Uterus (tissue), 3 donors: ENCODE measurements at regions not wholly inside any gene's neighbourhood (a gene's known extent, or its start where the extent isn't known, plus 50 kb on each side); places are given as distances from the start of the nearest gene placed in this dataset.

Source experiments
- DNase-seq, 2 donors: peaks; one replicate each; pipeline ENCODE4 v3.0.0-alpha.2; 2019 to 2020
- H3K27ac ChIP-seq, 2 donors: fragments of 200-600 bp; sonication (generic); 1 replicate in 1 of 2; 2 replicates in 1 of 2; pipeline ENCODE4 v1.5.1; 2016 to 2018
- H3K27me3 ChIP-seq, 2 donors: fragments of 200-600 bp; sonication (generic); one replicate each; pipeline ENCODE4 v1.5.1; 2018 to 2019; ENCODE audit warnings: control low read depth in 1 of 2
- H3K36me3 ChIP-seq, 2 donors: fragments of 200-600 bp; sonication (generic); one replicate each; pipeline ENCODE4 v1.5.1; 2019; ENCODE audit warnings: control low read depth in 1 of 2
- H3K4me1 ChIP-seq, 2 donors: fragments of 200-600 bp; sonication (generic); one replicate each; pipeline ENCODE4 v1.5.1; 2018 to 2019; ENCODE audit warnings: control low read depth in 1 of 2
- H3K4me3 ChIP-seq, 2 donors: fragments of 200-600 bp; sonication (generic); 1 replicate in 1 of 2; 2 replicates in 1 of 2; pipeline ENCODE4 v1.5.1; 2018 to 2019; ENCODE audit warnings: mild to moderate bottlenecking in 1 of 2
- H3K9me3 ChIP-seq, 2 donors: fragments of 200-600 bp; sonication (generic); one replicate each; pipeline ENCODE4 v1.5.1; 2019; ENCODE audit warnings: control low read depth in 1 of 2
- CTCF ChIP-seq, 4 experiments: fragments of 200-600 bp in 2 of 4; fragments of 450-650 bp in 2 of 4; sonication (generic) in 2 of 4; IDR thresholded peaks; one replicate each; pipeline ENCODE4 v1.5.1; 2016 to 2019; ENCODE audit warnings: antibody characterized with exemption in 4 of 4, mild to moderate bottlenecking in 2 of 4, moderate library complexity in 1 of 4
- POLR2A ChIP-seq, 2 donors: fragments of 450-650 bp; IDR thresholded peaks; one replicate each; pipeline ENCODE4 v1.6.1; 2016; ENCODE audit warnings: antibody characterized with exemption in 2 of 2, mild to moderate bottlenecking in 1 of 2, moderate library complexity in 1 of 2
- intact Hi-C: fragments of 100-400 bp; cut with DNase I; formaldehyde crosslinking; loops from one replicate; pipeline ENCODE4 v1.15.1; 2023; ENCODE audit warnings: low total_unique reads
- donor health status: DM: yes; HTN: yes; CAD: no.

DNA sequence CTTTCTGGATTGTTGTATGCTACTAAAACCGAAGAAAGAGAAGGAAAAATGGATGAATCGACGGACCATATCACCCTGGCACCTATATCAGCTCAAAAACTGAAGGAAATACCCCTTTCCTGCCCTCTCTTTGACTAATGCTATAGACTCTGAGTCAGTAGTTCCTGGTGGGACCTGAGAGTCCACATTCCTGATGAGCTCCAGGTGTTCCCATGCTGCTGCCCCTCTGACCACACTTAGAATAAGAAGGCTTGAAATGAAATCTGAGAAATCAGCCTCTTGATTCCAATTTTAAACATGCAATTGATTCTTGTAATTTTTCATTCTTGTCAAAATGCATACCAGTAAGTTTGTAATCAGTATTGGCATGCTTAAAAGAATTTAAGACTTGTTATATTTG, 75.2 kb downstream of the PRL start:
- TF ChIP-seq CTCF (IDR thresholded peaks at IDR 0.05) = no peak
- TF ChIP-seq POLR2A (IDR thresholded peaks at IDR 0.05) = no peak
- Histone ChIP-seq H3K27me3 (no peaks in the 10 kb centered on the region), H3K27ac (no peak overlapping the region), H3K4me1 (no peaks in the 10 kb centered on the region), H3K4me3 (no peak overlapping the region), H3K9me3 (no peaks in the 10 kb centered on the region), H3K36me3 (no peaks in the 10 kb centered on the region)
- intact Hi-C loops = no loop called here
- no peak for DNase-seq

DNA sequence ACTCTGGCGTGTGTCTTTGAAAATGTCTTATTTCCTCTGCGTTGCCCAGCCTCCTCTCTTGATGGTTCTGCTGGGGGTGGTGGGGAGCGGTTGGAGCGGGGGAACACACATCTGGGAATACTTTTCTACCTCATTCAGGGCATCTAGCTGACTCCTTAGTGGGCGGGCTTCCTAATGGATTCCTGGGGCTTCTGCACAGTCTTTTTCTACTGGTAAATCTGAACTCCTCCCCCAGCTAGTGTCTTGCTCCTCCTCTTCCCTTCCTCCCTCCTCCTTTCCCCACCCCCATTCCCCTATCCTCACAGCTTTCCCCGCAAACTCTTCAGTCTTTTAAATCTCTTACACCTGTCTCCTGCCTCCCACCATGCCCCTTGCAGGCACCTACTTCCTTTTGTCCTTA, 74.4 kb downstream of the PRL start:
- no peaks in the 10 kb centered on the region for H3K27me3 ChIP-seq
- no peaks in the 10 kb centered on the region for H3K4me1 ChIP-seq
- no peak for DNase-seq
- H3K36me3 ChIP-seq = no peaks in the 10 kb centered on the region
- H3K27ac ChIP-seq = no peak overlapping the region
- H3K9me3 ChIP-seq = no peaks in the 10 kb centered on the region
- TF ChIP-seq CTCF (IDR thresholded peaks at IDR 0.05) (no peak), POLR2A (IDR thresholded peaks at IDR 0.05) (no peak)
- H3K4me3 ChIP-seq = no peak overlapping the region
- intact Hi-C loops = no loop called here

- TF ChIP-seq POLR2A (IDR thresholded peaks at IDR 0.05) (no peak), CTCF (IDR thresholded peaks at IDR 0.05) (no peak)
- no peaks in the 10 kb centered on the region for H3K9me3 ChIP-seq
- H3K27ac ChIP-seq = no peak overlapping the region
- no peaks in the 10 kb centered on the region for H3K4me1 ChIP-seq
- DNase-seq = no peak
- no peak overlapping the region for H3K4me3 ChIP-seq
- H3K36me3 ChIP-seq = no peaks in the 10 kb centered on the region
- no peaks in the 10 kb centered on the region for H3K27me3 ChIP-seq
- intact Hi-C loops = no loop called here
Measured at GRCh38 chr6:22227824-22228610, 68.8 kb downstream of the PRL start.

DNA sequence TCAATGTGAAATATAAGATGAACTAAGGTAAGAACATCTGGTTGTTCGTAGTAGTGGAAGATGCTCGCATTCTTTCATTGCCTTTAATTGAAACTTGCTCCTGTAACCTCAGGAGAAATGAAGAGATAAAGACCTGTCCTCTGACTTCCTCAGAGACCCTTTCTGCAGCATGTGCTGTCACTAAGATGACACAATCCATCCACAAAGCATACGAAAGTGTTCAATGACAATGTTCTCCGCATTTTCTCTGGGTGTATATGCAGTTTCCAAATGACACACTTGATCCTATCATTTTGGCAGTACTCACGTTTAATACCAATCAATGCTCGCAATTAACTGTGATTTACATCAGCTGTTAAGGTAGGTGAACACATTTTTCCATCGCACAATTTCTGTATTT, 65.8 kb downstream of the PRL start:
- no peak for DNase-seq
- no peak overlapping the region for H3K27ac ChIP-seq
- H3K9me3 ChIP-seq = no peaks in the 10 kb centered on the region
- no peaks in the 10 kb centered on the region for H3K36me3 ChIP-seq
- H3K4me3 ChIP-seq = no peak overlapping the region
- no peak for TF ChIP-seq CTCF (IDR thresholded peaks at IDR 0.05)
- no peak for TF ChIP-seq POLR2A (IDR thresholded peaks at IDR 0.05)
- no peaks in the 10 kb centered on the region for H3K27me3 ChIP-seq
- H3K4me1 ChIP-seq = no peaks in the 10 kb centered on the region
- intact Hi-C loops = no loop called here

GRCh38 chr6:22231616-22232015, 65.2 kb downstream of the PRL start:
- Histone ChIP-seq H3K27ac (no peak overlapping the region), H3K27me3 (no peaks in the 10 kb centered on the region), H3K36me3 (no peaks in the 10 kb centered on the region), H3K4me1 (no peaks in the 10 kb centered on the region), H3K4me3 (no peak overlapping the region), H3K9me3 (no peaks in the 10 kb centered on the region)
- intact Hi-C loops = no loop called here
- DNase-seq = no peak
- no peak for TF ChIP-seq POLR2A (IDR thresholded peaks at IDR 0.05)
